Neural progenitor cell (in vitro differentiated cells): ENCODE measurements at regions not wholly inside any gene's neighbourhood (a gene's known extent, or its start where the extent isn't known, plus 50 kb on each side); places are given as distances from the start of the nearest gene placed in this dataset.

Experiments used
- CTCF ChIP-seq: fragments of 200-600 bp; sonication (generic); IDR thresholded peaks from 2 replicates; pipeline ENCODE4 v1.5.1; 2017; ENCODE audit warnings: antibody characterized with exemption, mild to moderate bottlenecking
- EZH2 ChIP-seq: fragments of 200-600 bp; sonication (generic); IDR thresholded peaks from 2 replicates; pipeline ENCODE4 v1.6.1; 2017; ENCODE audit warnings: antibody characterized with exemption, mild to moderate bottlenecking, moderate library complexity
- EZH2phosphoT487 ChIP-seq: fragments of 200-600 bp; sonication (generic); IDR thresholded peaks from 2 replicates; pipeline ENCODE4 v1.6.1; 2017; ENCODE audit warnings: antibody characterized with exemption

GRCh38 chr12:116416166-116416565 is 138.7 kb upstream of the MED13L start:
- TF ChIP-seq CTCF (no peak), EZH2 (no peak), EZH2phosphoT487 (no peak)
